ENCODE measurements at regions not wholly inside any gene's neighbourhood (a gene's known extent, or its start where the extent isn't known, plus 50 kb on each side); places are given as distances from the start of the nearest gene placed in this dataset.

DNA sequence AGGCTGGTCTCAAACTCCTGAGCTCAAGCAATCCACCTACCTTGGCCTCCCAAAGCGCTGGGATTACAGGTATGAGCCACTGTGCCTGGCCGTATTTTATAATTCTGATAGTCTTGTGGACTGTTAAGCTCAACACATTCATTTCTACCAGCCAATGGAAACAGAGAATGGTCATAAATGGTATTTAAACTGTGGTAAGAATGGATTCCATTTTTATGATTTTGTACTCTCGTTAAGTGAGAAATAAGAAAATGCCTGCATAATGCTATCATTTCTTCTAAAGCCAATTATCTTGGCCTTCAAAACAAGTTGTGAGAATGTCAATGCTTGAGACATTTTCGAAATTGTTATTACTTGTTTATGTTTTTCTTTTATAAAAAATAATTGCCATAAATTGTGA is 321.0 kb downstream of the IL15 start (continued):
- no peak for TF ChIP-seq ZNF281 (CRISPR knock-in tag; IDR thresholded peaks at IDR 0.05)
- no peak for TF ChIP-seq MYBL2 (CRISPR knock-in tag; IDR thresholded peaks at IDR 0.05)
- TF ChIP-seq ZNF263 (CRISPR knock-in tag; IDR thresholded peaks at IDR 0.05; ENCODE audit: low read depth): no peak

- Mint-ChIP-seq H3K36me3 (peaks cover 20% of the 10 kb centered on the region), H3K4me1 (no peaks in the 10 kb centered on the region), H3K27ac (no peak overlapping the region), H3K4me3 (no peak overlapping the region), H3K27me3 (ENCODE audit: low read depth) (no peaks in the 10 kb centered on the region; the same call in 1 of the 2 replicates), H3K9me3 (peaks cover 25% of the 10 kb centered on the region)
- DNase-seq (ENCODE audit: low spot score) (no peak), ATAC-seq (no peak)
- POLR2A ChIA-PET: no interaction called here
- CTCF ChIA-PET: no interaction called here
- TF ChIP-seq MLX (CRISPR knock-in tag; IDR thresholded peaks at IDR 0.05) (no peak), NR1H2 (CRISPR knock-in tag; IDR thresholded peaks at IDR 0.05) (no peak), ZNF423 (CRISPR knock-in tag; IDR thresholded peaks at IDR 0.05) (no peak), CTCF (IDR thresholded peaks at IDR 0.05) (no peak), ZNF396 (CRISPR knock-in tag; IDR thresholded peaks at IDR 0.05; ENCODE audit: borderline replicate concordance) (no peak), MXD4 (CRISPR knock-in tag; IDR thresholded peaks at IDR 0.05; ENCODE audit: borderline replicate concordance) (no peak), IRF2 (CRISPR knock-in tag; IDR thresholded peaks at IDR 0.05; ENCODE audit: borderline replicate concordance, low read depth) (no peak), ATF1 (CRISPR knock-in tag; IDR thresholded peaks at IDR 0.05) (no peak), FOXJ3 (CRISPR knock-in tag; IDR thresholded peaks at IDR 0.05; ENCODE audit: borderline replicate concordance) (no peak), TEAD4 (CRISPR knock-in tag; IDR thresholded peaks at IDR 0.05) (no peak), PRRX2 (CRISPR knock-in tag; IDR thresholded peaks at IDR 0.05) (no peak), ZNF317 (CRISPR knock-in tag; IDR thresholded peaks at IDR 0.05; ENCODE audit: borderline replicate concordance, low read depth) (no peak), ZNF138 (CRISPR knock-in tag; conservative IDR thresholded peaks at IDR 0.05) (no peak), TP53 (CRISPR knock-in tag; IDR thresholded peaks at IDR 0.05) (no peak), RORB (CRISPR knock-in tag; IDR thresholded peaks at IDR 0.05) (no peak), ZBTB21 (CRISPR knock-in tag; IDR thresholded peaks at IDR 0.05; ENCODE audit: borderline replicate concordance) (no peak), KAT7 (CRISPR knock-in tag; IDR thresholded peaks at IDR 0.05; ENCODE audit: borderline replicate concordance) (no peak)
- TF ChIP-seq, protein P1, sequence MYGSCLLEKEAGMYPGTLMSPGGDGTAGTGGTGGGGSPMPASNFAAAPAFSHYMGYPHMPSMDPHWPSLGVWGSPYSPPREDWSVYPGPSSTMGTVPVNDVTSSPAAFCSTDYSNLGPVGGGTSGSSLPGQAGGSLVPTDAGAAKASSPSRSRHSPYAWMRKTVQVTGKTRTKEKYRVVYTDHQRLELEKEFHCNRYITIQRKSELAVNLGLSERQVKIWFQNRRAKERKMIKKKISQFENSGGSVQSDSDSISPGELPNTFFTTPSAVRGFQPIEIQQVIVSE (CRISPR knock-in tag; IDR thresholded peaks at IDR 0.05; ENCODE audit: borderline replicate concordance): no peak
- TF ChIP-seq, protein P2, sequence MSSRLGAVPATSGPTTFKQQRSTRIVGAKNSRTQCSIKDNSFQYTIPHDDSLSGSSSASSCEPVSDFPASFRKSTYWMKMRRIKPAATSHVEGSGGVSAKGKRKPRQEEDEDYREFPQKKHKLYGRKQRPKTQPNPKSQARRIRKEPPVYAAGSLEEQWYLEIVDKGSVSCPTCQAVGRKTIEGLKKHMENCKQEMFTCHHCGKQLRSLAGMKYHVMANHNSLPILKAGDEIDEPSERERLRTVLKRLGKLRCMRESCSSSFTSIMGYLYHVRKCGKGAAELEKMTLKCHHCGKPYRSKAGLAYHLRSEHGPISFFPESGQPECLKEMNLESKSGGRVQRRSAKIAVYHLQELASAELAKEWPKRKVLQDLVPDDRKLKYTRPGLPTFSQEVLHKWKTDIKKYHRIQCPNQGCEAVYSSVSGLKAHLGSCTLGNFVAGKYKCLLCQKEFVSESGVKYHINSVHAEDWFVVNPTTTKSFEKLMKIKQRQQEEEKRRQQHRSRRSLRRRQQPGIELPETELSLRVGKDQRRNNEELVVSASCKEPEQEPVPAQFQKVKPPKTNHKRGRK (CRISPR knock-in tag; IDR thresholded peaks at IDR 0.05; ENCODE audit: borderline replicate concordance): no peak
Measured at GRCh38 chr4:141962486-141962885, 326.1 kb downstream of the IL15 start.
